ENCODE measurements at regions not wholly inside any gene's neighbourhood (a gene's known extent, or its start where the extent isn't known, plus 50 kb on each side); places are given as distances from the start of the nearest gene placed in this dataset.

DNA sequence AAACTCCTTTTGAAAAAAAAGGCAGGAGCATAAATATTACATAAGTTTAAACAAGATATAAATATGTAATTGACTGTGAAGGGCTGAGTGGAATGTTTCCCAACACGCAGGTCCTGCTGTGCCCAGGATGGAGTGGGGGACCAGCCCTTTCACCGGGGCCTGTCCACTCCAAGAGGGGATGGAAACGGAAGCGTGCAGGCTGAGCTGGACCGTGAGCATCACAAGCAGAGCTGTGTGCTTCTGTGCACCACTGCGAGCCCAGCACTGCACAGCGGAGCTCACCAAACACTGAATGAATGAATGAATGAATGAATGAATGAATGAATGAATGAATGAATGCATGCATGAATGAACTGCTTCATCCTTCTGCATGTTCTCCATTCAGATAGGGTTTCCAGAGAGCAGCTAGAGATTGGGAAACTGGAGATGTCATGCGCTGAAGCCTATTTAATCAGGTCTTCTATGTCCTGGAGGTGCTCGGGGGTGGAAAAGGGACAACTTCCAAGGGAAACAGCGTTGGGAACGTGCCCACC lies 157.7 kb downstream of the ANKRD60 start:
- Histone ChIP-seq H3K4me1 (ENCODE audit: insufficient read depth, low read length, poor library complexity, severe bottlenecking) (no peaks in the 10 kb centered on the region), H3K9me3 (ENCODE audit: insufficient read depth, low read depth, low read length) (no peaks in the 10 kb centered on the region), H3K9me2 (replicated peaks; ENCODE audit: low read depth, low read length) (no peaks in the 10 kb centered on the region), H3K4me2 (ENCODE audit: low read depth, low read length, poor library complexity, severe bottlenecking) (no peak overlapping the region), H3K4me3 (ENCODE audit: low read length, poor library complexity, severe bottlenecking) (no peak overlapping the region), H3F3A (ENCODE audit: low read depth) (no peaks in the 10 kb centered on the region), H2AFZ (ENCODE audit: low read length) (no peak overlapping the region), H3K9ac (ENCODE audit: low read depth, low read length, poor library complexity, severe bottlenecking) (no peak overlapping the region), H4K20me1 (ENCODE audit: insufficient read depth, low read length, poor library complexity, severe bottlenecking) (no peaks in the 10 kb centered on the region), H3K36me3 (ENCODE audit: insufficient read depth, low read length) (no peaks in the 10 kb centered on the region), H3K27me3 (ENCODE audit: insufficient read depth, low read length, poor library complexity, severe bottlenecking) (no peaks in the 10 kb centered on the region), H3K79me2 (ENCODE audit: insufficient read depth, low read length) (no peaks in the 10 kb centered on the region)
- TF ChIP-seq, protein P1, sequence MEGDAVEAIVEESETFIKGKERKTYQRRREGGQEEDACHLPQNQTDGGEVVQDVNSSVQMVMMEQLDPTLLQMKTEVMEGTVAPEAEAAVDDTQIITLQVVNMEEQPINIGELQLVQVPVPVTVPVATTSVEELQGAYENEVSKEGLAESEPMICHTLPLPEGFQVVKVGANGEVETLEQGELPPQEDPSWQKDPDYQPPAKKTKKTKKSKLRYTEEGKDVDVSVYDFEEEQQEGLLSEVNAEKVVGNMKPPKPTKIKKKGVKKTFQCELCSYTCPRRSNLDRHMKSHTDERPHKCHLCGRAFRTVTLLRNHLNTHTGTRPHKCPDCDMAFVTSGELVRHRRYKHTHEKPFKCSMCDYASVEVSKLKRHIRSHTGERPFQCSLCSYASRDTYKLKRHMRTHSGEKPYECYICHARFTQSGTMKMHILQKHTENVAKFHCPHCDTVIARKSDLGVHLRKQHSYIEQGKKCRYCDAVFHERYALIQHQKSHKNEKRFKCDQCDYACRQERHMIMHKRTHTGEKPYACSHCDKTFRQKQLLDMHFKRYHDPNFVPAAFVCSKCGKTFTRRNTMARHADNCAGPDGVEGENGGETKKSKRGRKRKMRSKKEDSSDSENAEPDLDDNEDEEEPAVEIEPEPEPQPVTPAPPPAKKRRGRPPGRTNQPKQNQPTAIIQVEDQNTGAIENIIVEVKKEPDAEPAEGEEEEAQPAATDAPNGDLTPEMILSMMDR (conservative IDR thresholded peaks at IDR 0.05; ENCODE audit: low read length): no peak
- TF ChIP-seq EZH2phosphoT487 (IDR thresholded peaks at IDR 0.05; ENCODE audit: borderline replicate concordance): no peak

DNA sequence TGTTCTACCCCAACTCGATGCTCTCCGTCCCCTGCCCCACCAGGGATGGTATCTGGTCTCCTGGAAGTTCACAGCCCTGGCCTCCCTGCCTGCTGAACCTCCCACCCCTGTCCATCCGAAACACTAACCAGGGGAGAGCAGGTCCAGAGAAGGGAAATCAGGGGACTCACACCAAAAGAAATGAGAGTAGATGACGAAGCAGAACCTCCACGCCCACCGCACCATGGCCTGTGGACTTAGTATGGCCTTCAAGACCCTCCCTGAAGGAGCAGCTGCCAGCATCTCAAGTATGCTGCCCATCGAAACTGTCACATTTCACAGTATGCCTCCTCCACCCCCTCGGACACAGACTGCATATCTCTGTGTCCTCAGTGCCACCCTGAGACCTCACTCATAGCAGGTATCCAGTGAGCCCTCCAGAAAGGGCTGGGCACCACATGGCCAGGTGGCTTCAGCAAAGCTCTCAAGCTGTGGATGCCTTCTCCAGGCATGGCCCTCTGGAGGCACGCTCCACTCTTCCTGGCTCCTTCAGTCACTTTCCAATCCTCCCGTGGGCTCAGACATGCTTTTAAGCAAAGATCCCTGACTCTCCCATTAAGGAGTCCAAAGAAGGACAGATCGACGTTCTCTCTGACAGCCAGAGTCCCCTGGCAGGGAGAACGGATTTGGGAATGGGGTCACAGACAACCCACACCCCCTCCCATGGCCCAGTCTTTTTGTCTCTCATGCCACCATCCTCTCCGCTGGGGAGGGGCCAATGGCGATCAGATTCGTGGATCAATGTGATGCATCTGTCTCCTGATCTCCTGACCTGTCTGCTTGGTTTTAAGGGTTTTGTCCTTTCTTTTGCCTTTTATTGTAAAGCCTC lies 158.4 kb downstream of the ANKRD60 start:
- H3K9me2 ChIP-seq (replicated peaks; ENCODE audit: low read depth, low read length): no peaks in the 10 kb centered on the region
- H3K79me2 ChIP-seq (ENCODE audit: insufficient read depth, low read length): no peaks in the 10 kb centered on the region
- no peak overlapping the region for H3K4me3 ChIP-seq (ENCODE audit: low read length, poor library complexity, severe bottlenecking)
- no peaks in the 10 kb centered on the region for H3K27me3 ChIP-seq (ENCODE audit: insufficient read depth, low read length, poor library complexity, severe bottlenecking)
- no peak overlapping the region for H3K9ac ChIP-seq (ENCODE audit: low read depth, low read length, poor library complexity, severe bottlenecking)
- H3K9me3 ChIP-seq (ENCODE audit: insufficient read depth, low read depth, low read length): no peaks in the 10 kb centered on the region
- no peaks in the 10 kb centered on the region for H3K4me1 ChIP-seq (ENCODE audit: insufficient read depth, low read length, poor library complexity, severe bottlenecking)
- H2AFZ ChIP-seq (ENCODE audit: low read length): no peak overlapping the region
- no peaks in the 10 kb centered on the region for H4K20me1 ChIP-seq (ENCODE audit: insufficient read depth, low read length, poor library complexity, severe bottlenecking)
- no peaks in the 10 kb centered on the region for H3K36me3 ChIP-seq (ENCODE audit: insufficient read depth, low read length)
- no peaks in the 10 kb centered on the region for H3F3A ChIP-seq (ENCODE audit: low read depth)
- H3K4me2 ChIP-seq (ENCODE audit: low read depth, low read length, poor library complexity, severe bottlenecking): no peak overlapping the region
- TF ChIP-seq, protein P1 (conservative IDR thresholded peaks at IDR 0.05; ENCODE audit: low read length): no peak
- no peak for TF ChIP-seq EZH2phosphoT487 (IDR thresholded peaks at IDR 0.05; ENCODE audit: borderline replicate concordance)

DNA sequence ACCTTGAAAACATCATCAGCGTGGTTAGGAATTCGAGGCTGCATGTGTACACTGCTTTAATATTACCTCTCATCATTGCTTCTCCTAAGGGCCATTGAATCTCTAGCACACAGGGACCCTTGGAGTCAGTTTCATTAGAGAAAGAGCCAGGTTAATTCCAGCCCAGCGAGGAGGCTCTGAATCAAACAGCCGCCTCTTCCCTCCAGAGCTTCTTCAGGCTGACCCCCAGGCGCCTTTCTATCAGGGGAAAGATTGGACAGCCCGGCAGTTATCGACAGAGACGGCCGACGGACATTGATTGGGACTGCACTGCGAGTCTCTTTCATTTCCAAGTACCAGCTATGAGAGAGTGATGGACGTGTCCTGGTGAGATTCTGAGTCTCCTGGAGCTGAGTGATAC lies 159.2 kb downstream of the ANKRD60 start:
- Histone ChIP-seq H3K4me2 (ENCODE audit: low read depth, low read length, poor library complexity, severe bottlenecking) (no peak overlapping the region), H2AFZ (ENCODE audit: low read length) (no peak overlapping the region), H3K27me3 (ENCODE audit: insufficient read depth, low read length, poor library complexity, severe bottlenecking) (no peaks in the 10 kb centered on the region), H3K9me3 (ENCODE audit: insufficient read depth, low read depth, low read length) (no peaks in the 10 kb centered on the region), H3K4me3 (ENCODE audit: low read length, poor library complexity, severe bottlenecking) (no peak overlapping the region), H3K36me3 (ENCODE audit: insufficient read depth, low read length) (no peaks in the 10 kb centered on the region), H3K9ac (ENCODE audit: low read depth, low read length, poor library complexity, severe bottlenecking) (no peak overlapping the region), H4K20me1 (ENCODE audit: insufficient read depth, low read length, poor library complexity, severe bottlenecking) (no peaks in the 10 kb centered on the region), H3K9me2 (replicated peaks; ENCODE audit: low read depth, low read length) (no peaks in the 10 kb centered on the region), H3K79me2 (ENCODE audit: insufficient read depth, low read length) (no peaks in the 10 kb centered on the region), H3K4me1 (ENCODE audit: insufficient read depth, low read length, poor library complexity, severe bottlenecking) (no peaks in the 10 kb centered on the region), H3F3A (ENCODE audit: low read depth) (no peaks in the 10 kb centered on the region)
- TF ChIP-seq, protein P1 (conservative IDR thresholded peaks at IDR 0.05; ENCODE audit: low read length): no peak
- no peak for TF ChIP-seq EZH2phosphoT487 (IDR thresholded peaks at IDR 0.05; ENCODE audit: borderline replicate concordance)
